GM20431 (cell line): ENCODE measurements at regions not wholly inside any gene's neighbourhood (a gene's known extent, or its start where the extent isn't known, plus 50 kb on each side); places are given as distances from the start of the nearest gene placed in this dataset.

Experiments
- in situ Hi-C: fragments of 300-500 bp; cut with MseI, MboI; formaldehyde crosslinking; loops from one replicate; pipeline ENCODE4 v1.15.0; 2020; ENCODE audit warnings: low sequenced_read_pairs; ENCODE audit not compliant: unreplicated experiment

DNA sequence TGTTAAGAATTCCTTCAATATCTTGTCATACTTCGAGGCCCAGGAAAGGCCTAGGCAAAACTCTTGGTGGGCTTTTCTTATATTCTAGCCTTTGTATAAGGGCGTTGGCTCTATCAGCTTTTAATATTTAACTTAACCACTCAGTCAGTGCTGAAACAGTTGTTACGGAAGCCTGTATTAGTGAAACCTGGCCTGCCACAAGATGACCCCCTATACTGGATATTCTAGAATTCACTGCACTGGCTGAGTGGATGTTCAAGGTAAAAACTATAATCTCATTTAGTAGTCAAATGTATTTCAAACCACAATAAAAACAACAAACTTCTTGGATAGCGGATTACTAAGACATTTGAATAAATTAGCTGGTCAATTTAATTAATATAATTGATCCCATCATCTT is 91.7 kb upstream of the HNMT start:
- in situ Hi-C loops = no loop called here

DNA sequence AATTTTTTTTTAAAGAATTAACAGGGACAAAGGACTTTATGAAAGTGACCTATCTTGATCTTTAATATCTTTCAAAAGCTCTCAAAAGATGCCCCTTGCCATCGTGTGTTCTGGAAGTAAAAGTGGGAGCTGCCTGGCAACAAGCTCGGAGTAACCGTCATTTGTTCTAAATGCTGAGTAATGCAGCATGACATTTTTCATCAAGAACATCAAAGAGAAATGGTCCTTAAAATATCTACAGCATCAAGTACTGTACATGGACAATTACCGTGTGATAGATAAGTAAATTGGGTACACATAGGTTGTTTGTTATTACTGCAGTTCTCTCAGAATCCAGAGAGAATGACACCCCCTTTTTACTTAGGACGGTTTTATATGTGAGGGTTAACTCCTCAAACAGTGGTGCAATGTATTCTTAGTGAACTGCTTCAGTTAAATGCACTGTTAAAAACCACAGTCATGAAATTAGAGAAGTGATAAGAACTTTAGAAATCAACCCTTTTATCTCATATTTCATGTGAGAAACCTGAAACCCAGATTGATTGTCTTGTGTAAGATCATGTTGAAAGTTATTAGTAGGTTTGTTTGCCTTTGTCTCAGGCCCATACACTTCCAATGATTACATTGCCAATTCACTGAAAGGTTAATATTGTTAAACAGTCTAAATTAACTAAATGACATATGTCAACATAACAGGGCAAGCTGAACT is 90.6 kb upstream of the HNMT start:
- in situ Hi-C loops = no loop called here

DNA sequence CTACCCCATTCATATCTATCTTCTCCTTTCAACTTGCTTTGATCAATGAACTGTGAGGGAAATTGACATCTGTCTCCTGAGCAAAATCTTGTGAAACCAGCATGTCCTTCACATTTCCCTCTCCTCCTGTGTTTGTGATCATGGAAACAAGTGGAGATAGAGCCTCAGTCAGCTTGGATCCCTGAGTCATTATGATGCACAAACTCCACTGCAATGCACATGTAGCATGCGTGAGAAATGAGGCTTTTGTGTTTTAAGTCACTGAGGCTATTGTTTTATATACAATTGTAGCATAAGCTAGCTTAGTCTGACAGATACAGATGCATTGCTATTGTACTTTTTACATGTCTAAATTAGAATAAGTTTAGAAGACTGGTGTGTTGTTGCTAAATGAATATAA is 85.2 kb upstream of the HNMT start:
- in situ Hi-C loops = no loop called here

DNA sequence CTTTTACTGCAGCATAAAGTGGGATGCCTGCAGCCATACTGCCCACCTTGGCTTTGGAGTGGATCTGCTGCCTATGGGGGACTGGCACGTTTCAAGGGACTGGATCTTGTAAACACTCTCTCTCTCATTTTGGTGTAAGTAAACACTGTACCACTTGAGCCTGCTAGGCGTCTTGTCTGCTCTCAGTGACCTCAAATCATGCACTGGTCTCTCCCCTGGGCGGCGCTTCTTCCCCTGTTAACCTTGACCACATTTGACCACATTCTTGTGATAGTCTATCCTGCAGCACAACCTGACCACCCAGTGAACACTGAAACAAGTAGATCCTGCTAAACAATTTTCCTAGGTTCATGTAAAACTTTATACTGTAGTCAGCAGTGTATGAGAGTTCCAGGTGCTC is 82.6 kb upstream of the HNMT start:
- in situ Hi-C loops = no loop called here

DNA sequence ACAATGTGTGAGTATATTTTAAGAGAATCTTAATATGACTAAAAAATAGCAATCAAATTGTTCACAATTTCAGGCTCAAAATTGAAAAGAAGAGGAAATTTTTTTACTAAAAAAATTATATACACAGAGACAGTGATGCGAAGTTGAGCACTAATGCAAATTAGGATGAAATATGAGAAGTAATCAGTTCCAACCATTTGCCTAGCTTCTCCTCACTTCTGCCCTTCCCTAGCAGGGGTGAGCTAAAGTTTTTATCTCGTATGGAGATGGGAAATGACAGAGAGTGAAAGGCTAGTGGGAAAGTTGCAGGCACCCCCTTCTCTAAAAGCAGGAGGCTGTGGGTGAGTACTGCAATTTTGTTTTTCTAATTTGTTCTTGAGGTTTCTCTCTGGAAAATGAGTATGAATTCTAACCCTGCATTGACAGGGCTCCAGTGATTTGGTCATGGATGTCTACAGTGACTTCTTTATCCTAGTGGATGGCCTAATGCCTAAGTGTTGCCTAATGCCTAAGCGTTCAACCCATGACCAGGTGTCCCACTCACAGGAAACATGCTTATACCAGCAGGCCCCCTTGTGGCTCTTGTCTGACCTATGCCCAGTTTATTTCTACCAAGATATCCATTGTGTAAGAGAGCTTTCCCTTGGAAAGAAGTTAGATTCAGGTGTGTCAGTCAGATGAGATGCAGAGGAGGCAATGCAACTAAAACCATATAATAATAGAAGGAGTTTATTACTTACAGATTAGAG is 78.0 kb upstream of the HNMT start:
- in situ Hi-C loops = no loop called here

DNA sequence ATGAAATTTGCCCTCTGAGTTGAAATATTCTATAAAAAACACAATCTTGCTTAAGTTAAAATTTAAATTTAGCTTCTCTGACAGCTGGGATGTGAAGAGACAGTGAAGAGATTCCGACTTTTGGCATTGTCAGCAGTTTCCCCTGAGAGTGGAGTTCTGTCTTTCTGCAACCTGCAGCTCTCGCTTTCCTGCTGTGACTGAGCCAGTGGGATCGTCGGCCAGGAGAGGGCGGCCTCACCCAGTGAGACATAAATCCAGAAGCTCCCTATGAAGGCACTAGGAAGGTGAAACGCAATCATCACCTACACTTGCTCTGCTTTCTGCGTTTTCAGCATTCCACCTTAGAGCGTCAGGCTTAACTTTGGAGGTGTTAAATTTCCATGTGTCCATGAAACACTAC is 75.4 kb upstream of the HNMT start:
- in situ Hi-C loops = no loop called here

DNA sequence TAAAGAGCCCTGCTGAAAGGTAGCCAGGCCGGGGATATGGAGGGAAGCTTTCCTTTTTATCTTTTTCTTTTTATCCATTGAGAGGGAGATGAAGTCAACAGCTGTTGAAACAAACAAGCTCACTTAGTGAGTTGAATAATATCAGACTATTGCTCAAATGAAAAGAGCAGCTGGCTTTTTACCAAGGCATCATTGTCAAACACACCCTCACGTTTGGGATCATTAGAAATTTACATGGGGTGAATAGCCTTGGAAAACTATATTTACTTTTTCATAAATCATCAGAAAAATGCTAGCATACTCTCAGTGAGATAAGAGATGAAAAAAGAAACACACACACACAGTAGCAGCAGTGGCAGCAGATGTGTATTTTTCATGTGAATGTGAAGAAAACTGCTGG is 71.5 kb upstream of the HNMT start:
- in situ Hi-C loops = no loop called here

DNA sequence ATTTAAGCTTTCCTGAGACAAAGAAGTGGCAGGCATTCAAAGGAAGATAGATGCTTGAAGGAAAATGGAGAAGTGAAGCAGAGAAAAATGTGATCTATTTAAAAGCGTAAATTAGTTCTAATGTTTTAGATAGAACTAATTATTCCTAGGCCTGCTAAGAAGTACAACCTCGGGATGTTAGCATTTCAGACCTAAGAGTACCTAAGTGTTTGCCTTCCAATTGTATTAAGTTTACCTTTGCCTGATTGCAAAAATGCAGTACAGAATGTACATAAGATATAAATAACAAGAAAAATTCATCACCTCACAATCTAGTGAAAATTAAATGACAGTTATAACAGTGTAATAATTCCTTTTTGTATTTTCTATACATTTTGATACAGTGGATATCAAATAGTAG is 71.1 kb upstream of the HNMT start:
- in situ Hi-C loops = no loop called here

DNA sequence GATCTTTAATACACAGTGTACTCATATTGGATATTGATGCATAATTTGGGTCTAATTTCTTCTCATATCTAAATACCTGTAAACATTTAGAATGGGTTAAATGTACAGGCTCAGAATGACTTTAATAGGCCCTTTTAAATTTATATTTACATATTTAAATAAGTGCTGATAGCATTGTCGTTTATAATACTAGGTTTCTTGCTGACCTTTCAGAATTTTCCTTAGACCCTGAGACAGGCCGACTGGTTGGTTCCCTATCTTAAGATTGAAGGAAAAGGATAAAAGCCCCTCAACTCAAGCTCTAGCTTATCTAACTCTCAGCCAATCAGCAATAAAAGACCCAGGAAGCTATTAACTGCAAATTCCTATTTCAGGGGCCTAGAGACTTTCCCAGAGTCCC is 67.8 kb upstream of the HNMT start:
- in situ Hi-C loops = no loop called here

DNA sequence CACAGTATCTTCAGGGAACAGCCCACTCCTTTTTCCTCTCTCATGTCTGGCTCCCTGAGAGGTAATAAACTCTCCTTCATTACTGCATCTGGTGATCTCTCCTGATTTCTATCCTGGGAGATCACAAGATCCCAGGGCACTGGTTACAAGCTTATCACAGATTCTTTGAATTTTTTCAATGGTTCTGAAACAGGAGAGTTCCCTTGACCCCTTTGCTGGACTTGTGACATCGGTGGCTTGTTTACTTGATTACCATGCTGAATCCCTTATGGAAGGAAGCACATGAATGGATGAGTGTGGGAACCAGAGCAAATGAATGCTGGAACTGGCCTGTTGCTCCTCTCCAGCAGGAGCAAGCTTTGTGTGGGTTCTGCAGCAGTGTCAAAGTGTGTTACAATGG is 67.2 kb upstream of the HNMT start:
- in situ Hi-C loops = no loop called here

DNA sequence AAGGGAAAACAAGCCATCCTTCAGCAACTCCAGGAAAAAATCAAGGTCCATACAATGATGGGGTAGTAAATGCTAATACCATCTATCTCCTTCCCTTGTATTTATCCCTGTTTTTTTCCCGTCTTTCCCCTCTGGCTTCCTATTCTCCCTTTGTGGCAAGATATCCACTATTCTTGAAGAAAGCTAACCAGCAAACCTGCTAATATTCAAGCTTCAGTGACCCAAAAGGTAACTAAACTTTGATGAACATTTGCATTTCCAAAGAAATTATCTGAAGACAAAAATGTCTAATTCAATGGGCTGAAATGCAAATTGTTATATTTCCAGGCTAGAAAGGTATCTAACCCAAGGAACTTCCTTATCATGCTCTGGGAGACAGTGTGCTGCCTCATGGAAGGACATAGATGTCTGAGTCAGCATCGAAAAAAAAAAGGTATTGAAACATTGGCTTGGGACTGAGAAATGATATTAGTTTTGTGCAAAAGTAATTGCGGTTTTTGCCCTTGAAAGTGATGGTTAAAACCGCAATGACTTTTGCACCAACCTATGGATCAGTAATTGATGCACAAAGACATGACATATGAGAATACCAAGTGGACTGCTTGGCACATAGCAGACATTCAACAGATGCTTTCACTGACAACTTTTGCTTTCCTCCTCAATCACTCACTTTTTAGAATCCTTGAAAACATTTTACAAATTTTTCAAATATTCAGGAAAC is 63.7 kb upstream of the HNMT start:
- in situ Hi-C loops = loop anchor here (25.0 kb wide), 1 partner anchor 887 kb away; the partner anchor contains the start of gene NXPH2

DNA sequence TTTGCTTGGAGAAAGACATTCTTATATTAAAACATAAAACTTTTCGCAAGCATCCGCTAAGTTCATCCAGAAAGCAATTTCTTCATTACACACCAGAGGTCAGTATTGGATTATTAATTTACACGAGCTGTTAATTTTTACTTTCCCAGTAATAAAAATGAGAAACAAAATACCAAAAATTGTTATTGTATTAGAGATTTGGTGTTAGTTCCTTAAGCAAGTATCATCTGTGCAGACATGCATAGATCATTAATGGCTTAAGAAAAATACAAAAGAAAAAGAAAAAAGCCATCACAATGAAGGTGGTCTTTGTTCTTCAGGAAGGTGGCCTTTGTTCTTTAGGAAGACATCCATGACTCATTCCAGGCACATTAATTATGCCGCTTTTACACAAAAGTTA is 53.6 kb upstream of the HNMT start:
- in situ Hi-C loops = loop anchor here (25.0 kb wide), 1 partner anchor 877 kb away; the partner anchor contains the start of gene NXPH2

DNA sequence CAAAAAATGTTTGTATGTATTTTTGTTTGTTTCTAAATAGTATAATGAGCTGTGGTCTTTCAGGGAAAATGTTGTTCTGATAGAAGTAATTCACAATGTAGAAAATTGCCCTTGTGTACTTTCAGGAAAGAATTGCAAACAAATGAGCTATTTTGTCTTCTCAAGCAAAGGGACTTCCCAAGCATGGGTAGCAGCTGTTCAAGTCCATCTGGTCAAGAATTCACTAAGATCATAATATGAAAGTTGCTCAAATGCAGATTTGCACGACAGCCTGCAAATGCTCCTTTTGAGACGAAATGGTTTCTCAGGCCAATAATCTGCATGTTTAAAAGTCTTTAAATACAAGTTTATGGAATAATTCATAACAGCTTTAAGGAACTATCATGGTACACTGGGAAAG is 51.9 kb upstream of the HNMT start:
- in situ Hi-C loops = loop anchor here (25.0 kb wide), 1 partner anchor 875 kb away; the partner anchor contains the start of gene NXPH2

DNA sequence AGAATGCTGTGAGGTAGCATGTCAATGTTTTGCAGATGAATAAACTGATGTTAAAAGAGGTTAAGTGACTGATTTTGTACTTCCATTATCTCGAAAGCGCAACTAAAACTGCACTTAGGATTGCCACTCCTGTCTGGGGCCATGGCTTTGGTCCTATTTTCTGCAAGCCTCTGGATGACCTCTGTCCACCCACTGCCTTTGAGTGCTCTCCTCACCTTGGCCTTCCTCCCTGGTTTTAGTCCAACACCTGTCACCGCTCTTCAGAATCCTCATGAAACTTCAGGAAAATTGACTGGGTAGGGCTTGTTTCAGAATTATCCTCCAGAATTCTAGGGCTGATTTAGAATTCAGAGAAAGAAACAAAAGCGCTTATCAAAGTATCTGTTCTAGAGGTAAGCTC is 51.1 kb upstream of the HNMT start:
- in situ Hi-C loops = loop anchor here (25.0 kb wide), 1 partner anchor 874 kb away; the partner anchor contains the start of gene NXPH2

DNA sequence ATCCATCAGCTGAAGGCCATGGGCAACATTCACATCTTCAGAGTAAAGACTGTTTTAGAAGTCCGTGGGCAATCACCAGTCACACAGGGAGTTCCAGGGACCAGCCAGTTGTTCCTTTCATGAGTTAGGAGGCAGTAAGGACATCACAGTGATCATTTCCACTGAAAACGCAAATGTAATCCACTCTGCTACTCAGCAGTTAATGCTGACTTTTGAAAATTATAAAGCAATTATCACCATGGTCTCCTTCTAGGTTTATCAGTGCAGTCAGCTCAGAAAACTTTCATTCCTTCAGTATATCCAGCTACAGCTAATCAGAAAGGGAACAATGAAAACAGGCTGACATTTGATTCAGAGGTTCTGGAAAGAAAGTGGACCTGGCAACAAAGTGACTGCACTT is 50.6 kb upstream of the HNMT start:
- in situ Hi-C loops = loop anchor here (25.0 kb wide), 1 partner anchor 874 kb away; the partner anchor contains the start of gene NXPH2
